Testis (tissue), 2 donors: ENCODE measurements at regions not wholly inside any gene's neighbourhood (a gene's known extent, or its start where the extent isn't known, plus 50 kb on each side); places are given as distances from the start of the nearest gene placed in this dataset.
A peak's percentile ranks its signal among the peaks of the same experiment; 100 is the strongest.

Experiments used
- DNase-seq: peaks from one replicate; pipeline ENCODE4 v3.0.0-alpha.2; 2019
- H3K27ac ChIP-seq, 2 donors: fragments of 200-600 bp; sonication (generic); one replicate each; pipeline ENCODE4 v1.5.1; 2019
- H3K27me3 ChIP-seq: fragments of 200-600 bp; sonication (generic); one replicate; pipeline ENCODE4 v1.5.1; 2019
- H3K36me3 ChIP-seq: fragments of 200-600 bp; sonication (generic); one replicate; pipeline ENCODE4 v1.5.1; 2017; ENCODE audit warnings: low read depth; ENCODE audit errors: missing control alignments
- H3K4me1 ChIP-seq: fragments of 200-600 bp; sonication (generic); one replicate; pipeline ENCODE4 v1.5.1; 2019
- H3K4me3 ChIP-seq, 2 donors: fragments of 200-600 bp; sonication (generic); one replicate each; pipeline ENCODE4 v1.5.1; 2017 to 2019
- H3K9me3 ChIP-seq: fragments of 200-600 bp; sonication (generic); one replicate; pipeline ENCODE4 v1.5.1; 2017
- POLR2A ChIP-seq: fragments of 450-650 bp; IDR thresholded peaks from one replicate; pipeline ENCODE4 v1.6.1; 2017; ENCODE audit warnings: antibody characterized with exemption, mild to moderate bottlenecking, moderate library complexity
- WGBS, 2 donors: methylation state at CpG; one replicate each; pipeline ENCODE4 v1.1.5; 2018; 5-methylcytosine and 5-hydroxymethylcytosine counted together
- intact Hi-C: fragments of 100-400 bp; cut with DNase I; formaldehyde crosslinking; loops from one replicate; pipeline ENCODE4 v1.15.1; 2023; ENCODE audit warnings: low total_unique reads
- TF ChIP-seq, protein P1 (sequence below), 3 experiments: fragments of 450-650 bp in 2 of 3; fragments of 200-600 bp in 1 of 3; sonication (generic) in 1 of 3; IDR thresholded peaks; one replicate each; pipeline ENCODE4 v1.5.1; 2016 to 2019; ENCODE audit warnings: antibody characterized with exemption in 3 of 3, mild to moderate bottlenecking in 2 of 3, moderate library complexity in 1 of 3

DNA sequence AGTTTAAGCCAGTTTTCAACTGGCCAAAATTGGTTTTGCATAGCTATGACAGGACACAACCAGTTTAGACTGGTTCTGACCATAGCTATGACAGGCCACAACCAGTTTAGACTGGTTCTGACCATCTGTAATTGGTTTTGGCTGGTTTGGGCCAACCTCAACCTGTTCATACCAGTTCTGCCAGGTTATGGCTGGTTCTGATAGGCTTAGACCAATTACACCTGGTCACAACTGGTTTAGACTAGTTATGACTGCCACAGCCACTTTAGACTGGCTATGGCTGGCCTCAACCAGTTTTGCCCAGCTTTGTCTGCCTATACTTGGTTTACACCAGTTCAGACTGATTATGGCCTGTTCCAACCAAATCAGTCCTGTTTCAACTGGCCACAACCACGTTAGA, 353.2 kb upstream of the CAMK1G start:
- no peaks in the 10 kb centered on the region for H3K9me3 ChIP-seq
- no peaks in the 10 kb centered on the region for H3K27me3 ChIP-seq
- H3K36me3 ChIP-seq = no peaks in the 10 kb centered on the region
- WGBS, 2 donors = 76 to 79% methylated on average over 1 of the region's 1 CpG
- no peaks in the 10 kb centered on the region for H3K4me1 ChIP-seq
- TF ChIP-seq POLR2A = no peak
- TF ChIP-seq, protein P1, sequence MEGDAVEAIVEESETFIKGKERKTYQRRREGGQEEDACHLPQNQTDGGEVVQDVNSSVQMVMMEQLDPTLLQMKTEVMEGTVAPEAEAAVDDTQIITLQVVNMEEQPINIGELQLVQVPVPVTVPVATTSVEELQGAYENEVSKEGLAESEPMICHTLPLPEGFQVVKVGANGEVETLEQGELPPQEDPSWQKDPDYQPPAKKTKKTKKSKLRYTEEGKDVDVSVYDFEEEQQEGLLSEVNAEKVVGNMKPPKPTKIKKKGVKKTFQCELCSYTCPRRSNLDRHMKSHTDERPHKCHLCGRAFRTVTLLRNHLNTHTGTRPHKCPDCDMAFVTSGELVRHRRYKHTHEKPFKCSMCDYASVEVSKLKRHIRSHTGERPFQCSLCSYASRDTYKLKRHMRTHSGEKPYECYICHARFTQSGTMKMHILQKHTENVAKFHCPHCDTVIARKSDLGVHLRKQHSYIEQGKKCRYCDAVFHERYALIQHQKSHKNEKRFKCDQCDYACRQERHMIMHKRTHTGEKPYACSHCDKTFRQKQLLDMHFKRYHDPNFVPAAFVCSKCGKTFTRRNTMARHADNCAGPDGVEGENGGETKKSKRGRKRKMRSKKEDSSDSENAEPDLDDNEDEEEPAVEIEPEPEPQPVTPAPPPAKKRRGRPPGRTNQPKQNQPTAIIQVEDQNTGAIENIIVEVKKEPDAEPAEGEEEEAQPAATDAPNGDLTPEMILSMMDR (IDR thresholded peaks at IDR 0.05) = no peak
- intact Hi-C loops = no loop called here
- H3K4me3 ChIP-seq = no peak overlapping the region
- DNase-seq = no peak
- H3K27ac ChIP-seq = no peak overlapping the region

DNA sequence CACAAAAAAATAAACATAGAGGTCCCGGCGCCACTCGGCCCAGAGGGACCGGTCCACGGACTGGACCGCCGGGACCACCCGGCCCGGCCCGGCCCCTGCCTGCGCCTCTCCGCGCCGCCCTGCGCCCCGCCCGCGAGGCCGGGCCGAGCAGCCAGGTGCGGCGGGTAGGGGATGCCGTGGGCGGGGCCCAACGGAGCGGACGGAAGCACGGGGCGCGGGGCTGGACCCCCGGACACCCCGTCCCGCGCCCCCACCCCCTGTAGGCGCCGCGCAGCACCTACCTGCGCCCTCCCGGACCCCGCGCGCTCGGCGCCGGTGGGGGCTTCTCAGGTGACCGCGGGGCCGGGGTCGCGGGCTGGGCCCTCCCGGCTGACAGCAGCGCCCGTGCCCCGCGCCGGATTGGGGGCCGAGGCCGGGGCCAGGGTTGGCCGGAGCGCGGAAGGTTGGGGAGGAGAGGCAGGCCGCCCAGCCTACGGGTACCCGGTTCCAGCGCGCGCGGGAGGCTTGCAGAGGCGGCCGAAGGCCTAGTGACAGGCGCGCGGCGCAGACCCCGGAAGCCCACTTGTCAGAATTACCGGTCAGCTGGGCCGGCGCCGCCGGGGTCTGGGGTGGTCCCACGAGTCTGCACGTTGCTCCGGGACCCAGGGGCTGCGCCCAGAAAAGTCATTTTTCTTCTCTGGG, 351.9 kb upstream of the CAMK1G start:
- TF ChIP-seq POLR2A = no peak
- TF ChIP-seq, protein P1 (IDR thresholded peaks at IDR 0.05) = no peak
- DNase-seq = no peak
- WGBS, 2 donors = 18 to 25% methylated on average over 16 to 46 of the region's 84 CpGs
- H3K4me1 ChIP-seq = no peaks in the 10 kb centered on the region
- H3K9me3 ChIP-seq = no peaks in the 10 kb centered on the region
- intact Hi-C loops = no loop called here
- H3K4me3 ChIP-seq = peak overlapping the region; percentile 29 to 36
- no peaks in the 10 kb centered on the region for H3K27me3 ChIP-seq
- H3K27ac ChIP-seq = no peak overlapping the region
- H3K36me3 ChIP-seq = no peaks in the 10 kb centered on the region

DNA sequence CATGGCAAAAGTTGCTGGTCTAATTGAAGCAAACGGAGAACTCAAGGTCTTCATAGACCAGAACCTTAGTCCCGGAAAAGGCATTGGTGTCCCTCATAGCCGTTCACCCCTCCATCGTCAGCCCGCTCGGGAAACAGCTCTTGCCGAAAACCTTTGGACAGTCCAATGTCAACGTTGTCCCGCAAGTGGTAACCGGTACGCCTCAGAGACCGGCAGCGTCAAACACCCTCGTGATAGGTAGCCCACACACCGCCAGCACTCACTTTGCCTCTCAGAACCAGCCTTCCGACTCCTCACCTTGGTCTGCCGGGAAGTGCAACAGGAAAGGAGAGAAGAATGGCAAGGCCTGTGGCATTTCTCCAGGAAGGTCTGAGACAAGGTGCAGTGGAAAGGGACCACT, 351.3 kb upstream of the CAMK1G start:
- H3K27me3 ChIP-seq = no peaks in the 10 kb centered on the region
- no peaks in the 10 kb centered on the region for H3K9me3 ChIP-seq
- H3K4me1 ChIP-seq = no peaks in the 10 kb centered on the region
- WGBS, 2 donors = 63 to 85% methylated on average over 17 of the region's 17 CpGs
- no peaks in the 10 kb centered on the region for H3K36me3 ChIP-seq
- H3K27ac ChIP-seq = no peak overlapping the region
- no peak for DNase-seq
- intact Hi-C loops = no loop called here
- TF ChIP-seq POLR2A = no peak
- TF ChIP-seq, protein P1 (IDR thresholded peaks at IDR 0.05) = no peak
- H3K4me3 ChIP-seq = peak overlapping the region; percentile 29 to 36

DNA sequence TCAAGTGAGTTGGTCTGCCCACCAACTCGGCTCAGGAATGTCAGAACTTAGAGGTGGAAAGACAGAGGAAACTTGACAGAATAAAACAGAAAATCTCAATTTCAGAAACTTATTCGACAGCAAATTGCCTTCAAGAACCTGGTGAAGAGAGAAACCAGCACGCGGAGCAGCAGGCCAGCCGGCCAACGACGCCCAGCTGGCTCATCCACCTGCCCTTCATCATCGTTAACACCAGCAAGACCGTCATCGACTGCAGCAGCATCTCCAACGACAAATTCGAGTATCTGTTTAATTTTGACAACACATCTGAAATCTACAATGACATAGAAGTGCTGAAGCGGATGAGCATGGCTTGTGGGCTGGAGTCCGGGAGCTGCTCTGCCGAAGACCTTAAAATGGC, 350.8 kb upstream of the CAMK1G start:
- Histone ChIP-seq H3K27ac (no peak overlapping the region), H3K9me3 (no peaks in the 10 kb centered on the region), H3K36me3 (no peaks in the 10 kb centered on the region), H3K4me3 (no peak overlapping the region), H3K4me1 (no peaks in the 10 kb centered on the region), H3K27me3 (no peaks in the 10 kb centered on the region)
- TF ChIP-seq POLR2A = no peak
- TF ChIP-seq, protein P1 (IDR thresholded peaks at IDR 0.05) = no peak
- no peak for DNase-seq
- WGBS, 2 donors = 62 to 82% methylated on average over 12 to 15 of the region's 15 CpGs
- intact Hi-C loops = no loop called here

DNA sequence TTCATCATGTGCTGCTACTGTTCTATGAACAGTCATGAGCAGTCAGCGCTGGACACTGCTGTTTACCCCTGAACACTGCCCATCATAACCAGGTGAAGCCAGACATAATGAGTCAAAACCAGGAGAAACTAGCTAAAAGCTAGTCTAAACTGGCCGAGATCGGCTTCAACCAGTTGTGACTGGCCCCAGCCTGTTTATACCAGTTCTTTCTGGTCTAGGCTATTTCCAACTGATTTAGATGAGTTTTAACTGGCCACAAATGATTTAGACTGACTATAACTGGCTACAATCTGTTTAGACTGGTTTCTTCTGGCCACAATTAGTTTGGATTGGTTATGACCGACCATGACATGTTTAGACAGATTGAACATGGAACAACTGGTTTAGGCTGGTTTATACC, 348.3 kb upstream of the CAMK1G start:
- DNase-seq = no peak
- Histone ChIP-seq H3K36me3 (no peaks in the 10 kb centered on the region), H3K9me3 (no peaks in the 10 kb centered on the region), H3K4me3 (no peak overlapping the region), H3K27ac (no peak overlapping the region), H3K27me3 (no peaks in the 10 kb centered on the region), H3K4me1 (no peaks in the 10 kb centered on the region)
- WGBS, 2 donors = 93 to 97% methylated on average over 4 of the region's 4 CpGs
- intact Hi-C loops = no loop called here
- TF ChIP-seq, protein P1 (IDR thresholded peaks at IDR 0.05) = no peak
- no peak for TF ChIP-seq POLR2A
